ENCODE measurements at regions not wholly inside any gene's neighbourhood (a gene's known extent, or its start where the extent isn't known, plus 50 kb on each side); places are given as distances from the start of the nearest gene placed in this dataset.

DNA sequence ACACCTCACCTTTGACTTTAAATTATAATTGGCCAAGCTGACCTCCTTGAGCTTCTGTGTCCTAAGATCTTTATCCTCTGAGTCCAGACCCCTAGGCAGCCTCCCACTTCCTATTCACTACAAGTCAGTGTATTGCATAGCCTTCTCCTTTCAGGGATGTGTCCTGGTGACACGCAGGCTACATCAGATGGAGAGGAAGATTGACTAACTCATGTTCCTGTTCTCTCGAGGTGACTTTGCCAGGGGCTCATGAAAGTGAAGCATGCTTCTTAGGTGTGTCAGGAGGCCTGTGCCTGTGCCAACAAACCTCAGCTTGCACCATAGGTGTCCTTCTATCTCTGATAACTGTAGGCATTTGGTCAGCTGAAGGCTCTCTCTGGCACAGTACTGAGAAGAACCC, 195.7 kb upstream of the HS3ST1 start:
- no peak overlapping the region for H3K27ac Mint-ChIP-seq
- H3K9me3 Mint-ChIP-seq: no peaks in the 10 kb centered on the region
- H3K36me3 Mint-ChIP-seq (ENCODE audit: insufficient read depth): no peaks in the 10 kb centered on the region
- H3K27me3 Mint-ChIP-seq: peaks cover 0 to 4% of the 10 kb centered on the region in 2 donors
- no peak overlapping the region for H3K4me3 Mint-ChIP-seq
- DNase-seq (no peak), ATAC-seq (replicated peaks) (no peak)
- H3K4me1 Mint-ChIP-seq (ENCODE audit: low read depth in 2 of 2): no peaks in the 10 kb centered on the region

DNA sequence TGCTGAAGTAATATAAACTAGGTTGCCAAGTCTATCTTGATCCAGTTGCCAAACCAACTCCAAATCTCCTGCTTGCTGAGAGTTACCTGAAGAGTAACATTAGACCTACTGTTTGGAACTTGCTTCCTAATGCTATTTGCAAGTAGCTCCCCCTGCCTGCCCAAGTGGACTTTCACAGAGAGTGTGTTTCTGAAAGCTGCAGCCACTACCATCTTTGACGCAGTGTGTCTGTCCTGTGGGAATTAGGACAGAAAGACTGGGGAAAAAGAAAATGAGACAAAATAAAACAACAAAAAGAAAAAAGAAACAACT, 195.0 kb upstream of the HS3ST1 start:
- DNase-seq: no peak
- H3K4me1 Mint-ChIP-seq (ENCODE audit: low read depth in 2 of 2): no peaks in the 10 kb centered on the region
- H3K36me3 Mint-ChIP-seq (ENCODE audit: insufficient read depth): no peaks in the 10 kb centered on the region
- ATAC-seq (replicated peaks): no peak
- H3K4me3 Mint-ChIP-seq: no peak overlapping the region
- H3K27me3 Mint-ChIP-seq: no peaks in the 10 kb centered on the region
- no peak overlapping the region for H3K27ac Mint-ChIP-seq
- H3K9me3 Mint-ChIP-seq: no peaks in the 10 kb centered on the region

DNA sequence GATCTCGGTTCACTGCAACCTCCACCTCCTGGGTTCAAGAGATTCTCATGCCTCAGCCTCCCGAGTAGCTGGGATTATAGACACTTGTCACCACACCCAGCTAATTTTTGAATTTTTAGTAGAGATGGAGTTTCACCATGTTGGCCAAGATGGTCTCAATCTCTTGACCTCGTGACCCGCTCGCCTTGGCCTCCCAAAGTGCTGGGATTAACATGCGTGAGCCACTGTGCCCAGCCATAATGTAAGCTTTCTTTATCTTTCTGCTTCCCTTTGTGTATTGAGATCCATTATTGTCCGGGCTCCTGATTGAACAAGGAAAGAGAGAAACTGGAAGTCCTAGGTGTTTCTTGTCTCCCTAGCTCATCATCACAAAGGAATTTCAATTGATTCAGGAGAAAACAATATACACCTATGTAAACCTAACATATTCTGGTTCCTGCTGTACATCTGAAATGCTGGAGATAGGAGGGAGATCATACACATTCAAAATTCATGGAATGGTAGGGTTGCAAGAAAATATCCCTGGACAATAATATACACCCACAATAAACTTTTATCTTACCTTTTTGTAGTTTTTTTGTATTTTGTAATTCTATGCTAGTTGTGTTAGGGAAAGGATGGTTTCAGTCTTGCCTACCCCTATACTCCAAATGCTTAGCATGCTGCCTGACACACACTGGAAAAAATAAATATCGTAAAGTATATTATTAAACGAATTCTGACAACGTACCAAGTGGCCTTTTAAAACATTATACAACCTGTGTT, 194.4 kb upstream of the HS3ST1 start:
- Mint-ChIP-seq H3K4me3 (no peak overlapping the region), H3K27me3 (no peaks in the 10 kb centered on the region), H3K36me3 (ENCODE audit: insufficient read depth) (no peaks in the 10 kb centered on the region), H3K27ac (no peak overlapping the region), H3K4me1 (ENCODE audit: low read depth in 2 of 2) (no peaks in the 10 kb centered on the region), H3K9me3 (no peaks in the 10 kb centered on the region)
- no peak for DNase-seq
- no peak for ATAC-seq (replicated peaks)

DNA sequence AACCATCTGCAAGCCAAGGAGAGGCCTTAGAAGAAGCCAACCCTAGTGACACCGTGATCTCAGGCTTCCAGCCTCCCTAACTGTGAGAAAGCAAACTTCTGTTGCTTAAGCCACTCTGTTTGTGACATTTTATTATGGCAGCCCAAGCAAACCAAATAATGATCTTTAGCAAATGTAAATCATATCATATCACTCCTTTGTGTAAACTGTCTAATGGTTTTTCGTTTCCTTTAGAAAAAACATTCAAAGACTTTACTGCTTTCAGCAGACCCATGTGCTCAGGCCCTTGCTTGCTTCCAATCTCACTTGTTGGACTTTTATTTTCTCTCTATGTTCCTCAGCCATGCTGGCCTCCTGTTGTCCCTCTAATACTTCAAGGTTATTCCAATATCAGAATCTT, 192.2 kb upstream of the HS3ST1 start:
- H3K27ac Mint-ChIP-seq: no peak overlapping the region
- no peak for DNase-seq
- no peak overlapping the region for H3K4me3 Mint-ChIP-seq
- no peaks in the 10 kb centered on the region for H3K9me3 Mint-ChIP-seq
- H3K36me3 Mint-ChIP-seq (ENCODE audit: insufficient read depth): no peaks in the 10 kb centered on the region
- H3K4me1 Mint-ChIP-seq (ENCODE audit: low read depth in 2 of 2): no peaks in the 10 kb centered on the region
- no peak for ATAC-seq (replicated peaks)
- no peaks in the 10 kb centered on the region for H3K27me3 Mint-ChIP-seq

DNA sequence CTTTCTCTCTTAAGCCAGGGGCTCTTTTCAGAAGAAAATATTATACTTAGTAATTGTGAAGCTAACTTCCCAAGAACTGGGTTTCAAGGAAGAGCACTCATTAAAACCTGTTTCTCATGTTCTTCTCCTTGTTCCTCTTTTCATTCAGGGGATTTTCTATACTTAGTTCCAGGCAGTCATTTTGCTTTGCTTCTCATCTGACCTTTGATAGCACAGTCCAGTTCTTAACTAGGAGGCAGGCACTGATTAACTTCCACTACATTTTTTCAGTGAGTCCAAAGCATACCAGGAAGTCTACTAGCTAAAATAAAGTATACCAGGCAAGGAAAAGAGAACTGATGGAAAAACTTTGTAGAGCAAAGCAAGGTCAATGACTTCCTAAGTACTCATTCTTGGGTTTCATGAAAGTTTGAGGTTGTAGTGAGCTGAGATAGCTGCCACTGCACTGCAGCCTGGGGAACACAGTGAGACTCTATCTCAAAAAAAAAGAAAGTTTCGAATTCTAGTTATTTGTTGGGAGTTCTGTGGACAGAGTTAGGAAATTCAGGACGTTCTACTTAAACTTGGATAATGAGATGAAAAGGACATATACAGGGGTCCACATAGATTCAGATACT, 190.1 kb upstream of the HS3ST1 start:
- Mint-ChIP-seq H3K27ac (no peak overlapping the region), H3K9me3 (no peaks in the 10 kb centered on the region), H3K36me3 (ENCODE audit: insufficient read depth) (no peaks in the 10 kb centered on the region), H3K4me1 (ENCODE audit: low read depth in 2 of 2) (no peaks in the 10 kb centered on the region), H3K4me3 (no peak overlapping the region), H3K27me3 (no peaks in the 10 kb centered on the region)
- DNase-seq: no peak
- ATAC-seq (replicated peaks): no peak

DNA sequence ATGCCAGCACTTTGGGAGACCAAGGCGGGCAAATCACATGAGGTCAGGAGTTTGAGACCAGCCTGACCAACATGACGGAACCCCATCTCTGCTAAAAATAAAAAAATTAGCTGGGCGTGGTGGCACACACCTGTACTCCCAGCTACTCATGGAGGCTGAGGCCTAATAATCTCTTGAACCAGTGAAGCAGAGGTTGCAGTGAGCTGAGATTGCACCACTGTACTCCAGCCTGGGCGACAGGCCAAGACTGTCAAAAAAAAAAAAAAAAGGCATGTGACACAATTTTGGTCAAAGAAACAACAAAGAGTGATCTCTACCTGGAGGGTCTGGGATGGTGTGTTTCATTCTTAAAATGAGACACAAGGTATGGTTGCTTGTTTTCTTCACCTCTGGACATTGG, 188.2 kb upstream of the HS3ST1 start:
- DNase-seq (no peak), ATAC-seq (replicated peaks) (no peak)
- H3K4me1 Mint-ChIP-seq (ENCODE audit: low read depth in 2 of 2): no peaks in the 10 kb centered on the region
- H3K4me3 Mint-ChIP-seq: no peak overlapping the region
- no peaks in the 10 kb centered on the region for H3K36me3 Mint-ChIP-seq (ENCODE audit: insufficient read depth)
- H3K27me3 Mint-ChIP-seq: peaks cover 0 to 5% of the 10 kb centered on the region in 2 donors
- no peak overlapping the region for H3K27ac Mint-ChIP-seq
- H3K9me3 Mint-ChIP-seq: no peaks in the 10 kb centered on the region

DNA sequence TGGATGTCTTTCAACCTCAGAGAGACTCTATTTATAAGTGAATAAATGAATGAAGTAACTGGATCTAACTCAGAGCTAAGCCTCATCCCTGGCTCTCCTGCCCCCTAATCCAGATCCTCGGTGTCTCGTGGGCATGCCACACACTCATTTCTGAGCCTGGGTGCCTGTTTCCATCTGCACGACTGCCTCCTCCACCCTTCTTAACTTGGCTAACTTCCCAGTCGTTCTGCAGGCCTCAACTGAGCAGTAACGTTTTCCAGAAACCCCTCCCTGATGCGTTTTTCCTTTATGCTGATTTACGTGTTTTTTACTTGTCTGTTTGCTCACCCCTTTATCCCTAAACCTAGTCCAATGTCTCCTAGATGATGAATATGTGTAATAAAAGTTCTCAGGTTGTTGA, 186.9 kb upstream of the HS3ST1 start:
- Mint-ChIP-seq H3K27me3 (peaks cover 0 to 5% of the 10 kb centered on the region in 2 donors), H3K36me3 (ENCODE audit: insufficient read depth) (no peaks in the 10 kb centered on the region), H3K4me1 (ENCODE audit: low read depth in 2 of 2) (no peaks in the 10 kb centered on the region), H3K27ac (no peak overlapping the region), H3K9me3 (no peaks in the 10 kb centered on the region), H3K4me3 (no peak overlapping the region)
- ATAC-seq (replicated peaks): no peak
- DNase-seq: no peak

DNA sequence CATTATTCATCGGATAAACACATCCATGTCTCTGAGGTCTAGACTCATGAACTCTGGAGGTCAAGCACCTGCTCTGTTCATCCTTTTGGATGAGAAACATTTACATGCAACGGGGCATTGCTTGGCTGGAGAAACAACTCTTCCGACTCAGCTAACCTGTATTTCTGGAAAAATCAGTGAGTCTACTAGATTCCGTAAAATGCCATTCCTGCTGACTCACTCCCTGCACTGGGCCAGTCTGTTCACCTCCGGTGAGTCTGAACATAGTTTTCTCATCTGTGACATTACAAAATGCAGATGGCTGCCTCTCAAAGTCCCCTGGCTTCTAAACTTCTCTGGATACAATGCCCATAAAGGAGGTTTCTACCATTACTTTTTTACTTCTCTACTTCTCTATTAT, 185.7 kb upstream of the HS3ST1 start:
- no peaks in the 10 kb centered on the region for H3K4me1 Mint-ChIP-seq (ENCODE audit: low read depth in 2 of 2)
- no peak overlapping the region for H3K4me3 Mint-ChIP-seq
- peaks cover 0 to 5% of the 10 kb centered on the region in 2 donors for H3K27me3 Mint-ChIP-seq
- ATAC-seq (replicated peaks) (no peak), DNase-seq (no peak)
- H3K27ac Mint-ChIP-seq: no peak overlapping the region
- no peaks in the 10 kb centered on the region for H3K36me3 Mint-ChIP-seq (ENCODE audit: insufficient read depth)
- H3K9me3 Mint-ChIP-seq: no peaks in the 10 kb centered on the region

DNA sequence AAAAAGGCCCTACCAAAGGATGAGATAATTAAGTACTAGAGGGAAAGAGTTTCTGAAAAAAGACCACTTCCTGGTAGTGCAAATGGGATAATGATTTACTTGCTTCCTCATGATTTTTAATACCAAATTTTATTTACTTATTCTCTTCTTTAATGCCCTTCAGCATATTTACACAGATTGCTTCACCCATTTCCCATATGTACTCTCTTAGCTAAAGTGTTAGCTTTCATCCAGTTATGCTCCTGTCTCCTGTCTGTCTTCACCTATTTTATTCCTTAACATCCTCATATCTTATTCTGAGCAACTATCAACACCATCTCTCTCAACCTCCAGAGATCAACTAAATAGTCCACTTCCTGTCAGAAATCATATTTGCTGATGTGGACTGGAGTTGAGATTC, 183.2 kb upstream of the HS3ST1 start:
- DNase-seq: no peak
- Mint-ChIP-seq H3K9me3 (no peaks in the 10 kb centered on the region), H3K27ac (no peak overlapping the region), H3K4me3 (no peak overlapping the region), H3K27me3 (peaks cover 0 to 5% of the 10 kb centered on the region in 2 donors), H3K4me1 (ENCODE audit: low read depth in 2 of 2) (no peaks in the 10 kb centered on the region), H3K36me3 (ENCODE audit: insufficient read depth) (no peaks in the 10 kb centered on the region)
- no peak for ATAC-seq (replicated peaks)

DNA sequence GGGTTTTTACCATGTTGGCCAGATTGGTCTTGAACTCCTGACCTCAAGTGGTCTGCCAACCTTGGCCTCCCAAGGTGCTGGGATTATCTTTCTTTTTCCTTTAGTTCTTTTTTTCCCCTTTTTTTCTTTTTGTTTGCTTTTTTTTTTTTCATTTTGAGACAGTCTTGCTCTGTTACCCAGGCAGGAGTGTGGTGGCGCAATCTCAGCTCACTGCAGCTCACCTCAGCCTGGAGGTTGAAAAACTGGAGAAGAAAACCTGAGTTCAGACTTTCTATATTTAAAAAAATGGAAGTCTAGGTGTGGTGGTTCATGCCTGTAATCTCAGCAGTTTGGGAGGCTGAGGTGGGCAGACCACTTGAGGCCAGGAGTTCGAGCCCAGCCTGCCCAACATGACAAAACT, 181.1 kb upstream of the HS3ST1 start:
- ATAC-seq (replicated peaks) (no peak), DNase-seq (no peak)
- Mint-ChIP-seq H3K4me1 (ENCODE audit: low read depth in 2 of 2) (no peaks in the 10 kb centered on the region), H3K27me3 (peaks cover 0 to 5% of the 10 kb centered on the region in 2 donors), H3K4me3 (no peak overlapping the region), H3K36me3 (ENCODE audit: insufficient read depth) (no peaks in the 10 kb centered on the region), H3K9me3 (no peaks in the 10 kb centered on the region), H3K27ac (no peak overlapping the region)

DNA sequence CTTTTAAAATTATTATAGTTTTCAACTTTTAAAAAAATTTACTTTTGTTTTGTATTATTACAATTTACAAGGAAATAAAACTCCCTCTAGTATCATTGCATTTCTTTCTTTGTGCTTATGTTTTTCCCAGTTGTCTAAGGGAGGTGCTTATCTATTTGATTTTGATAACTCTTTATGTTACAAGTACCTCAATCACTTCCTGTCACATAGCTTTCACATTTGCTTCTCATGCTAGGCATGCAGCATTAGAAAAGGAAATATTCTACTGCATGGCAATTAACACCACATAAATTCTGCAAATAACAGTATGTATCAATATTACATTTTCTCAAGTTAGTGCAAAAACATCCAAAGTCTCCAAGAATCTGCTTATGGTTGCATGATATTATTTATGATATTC, 180.3 kb upstream of the HS3ST1 start:
- ATAC-seq (replicated peaks) (no peak), DNase-seq (no peak)
- Mint-ChIP-seq H3K9me3 (no peaks in the 10 kb centered on the region), H3K4me3 (no peak overlapping the region), H3K4me1 (ENCODE audit: low read depth in 2 of 2) (no peaks in the 10 kb centered on the region), H3K27me3 (peaks cover 0 to 5% of the 10 kb centered on the region in 2 donors), H3K36me3 (ENCODE audit: insufficient read depth) (no peaks in the 10 kb centered on the region), H3K27ac (no peak overlapping the region)

DNA sequence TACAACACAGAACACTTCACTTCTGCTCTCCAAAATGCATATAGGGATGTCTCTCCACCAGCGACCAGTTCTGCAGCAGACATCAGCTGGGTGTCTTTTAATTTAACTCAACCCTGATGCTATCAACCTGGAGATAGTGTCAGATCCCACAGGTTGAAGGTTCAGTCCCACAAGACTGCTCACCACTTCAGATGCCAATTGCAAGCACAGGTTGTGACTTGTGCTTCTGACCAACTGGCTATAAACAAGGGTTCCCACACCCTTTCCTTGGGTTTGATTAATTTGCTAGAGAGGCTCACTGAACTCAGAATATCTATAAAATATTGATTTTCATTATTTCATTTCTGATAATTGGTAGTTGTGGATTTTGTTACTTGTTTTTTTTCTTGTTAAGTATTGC, 177.4 kb upstream of the HS3ST1 start:
- Mint-ChIP-seq H3K4me3 (no peak overlapping the region), H3K4me1 (ENCODE audit: low read depth in 2 of 2) (no peaks in the 10 kb centered on the region), H3K27ac (peak overlapping the region in 1 of 2 donors; percentile 21), H3K36me3 (ENCODE audit: insufficient read depth) (no peaks in the 10 kb centered on the region), H3K9me3 (no peaks in the 10 kb centered on the region), H3K27me3 (peaks cover 0 to 8% of the 10 kb centered on the region in 2 donors)
- ATAC-seq (replicated peaks) (no peak), DNase-seq (no peak)

DNA sequence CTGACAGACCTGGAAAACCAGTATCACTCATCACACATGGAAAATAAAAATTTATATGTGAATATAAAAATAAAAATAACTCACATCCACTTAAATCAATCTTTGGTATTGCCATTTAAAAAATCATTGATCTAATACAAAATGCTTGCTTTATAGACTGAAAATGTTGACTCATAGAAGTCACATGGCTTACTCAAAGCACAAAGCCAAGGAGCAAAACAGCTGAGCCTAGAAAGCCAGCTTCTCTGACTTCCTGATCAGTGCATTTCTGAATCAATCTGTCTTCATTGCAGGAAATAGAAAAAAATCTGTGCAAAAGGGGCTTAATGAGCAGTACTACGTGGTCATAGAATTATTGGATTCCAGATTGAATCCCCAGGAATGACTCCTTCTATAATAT, 176.9 kb upstream of the HS3ST1 start:
- H3K27me3 Mint-ChIP-seq: peaks cover 0 to 8% of the 10 kb centered on the region in 2 donors
- no peaks in the 10 kb centered on the region for H3K36me3 Mint-ChIP-seq (ENCODE audit: insufficient read depth)
- no peaks in the 10 kb centered on the region for H3K4me1 Mint-ChIP-seq (ENCODE audit: low read depth in 2 of 2)
- DNase-seq (no peak), ATAC-seq (replicated peaks) (no peak)
- H3K27ac Mint-ChIP-seq: no peak overlapping the region
- H3K4me3 Mint-ChIP-seq: no peak overlapping the region
- no peaks in the 10 kb centered on the region for H3K9me3 Mint-ChIP-seq

DNA sequence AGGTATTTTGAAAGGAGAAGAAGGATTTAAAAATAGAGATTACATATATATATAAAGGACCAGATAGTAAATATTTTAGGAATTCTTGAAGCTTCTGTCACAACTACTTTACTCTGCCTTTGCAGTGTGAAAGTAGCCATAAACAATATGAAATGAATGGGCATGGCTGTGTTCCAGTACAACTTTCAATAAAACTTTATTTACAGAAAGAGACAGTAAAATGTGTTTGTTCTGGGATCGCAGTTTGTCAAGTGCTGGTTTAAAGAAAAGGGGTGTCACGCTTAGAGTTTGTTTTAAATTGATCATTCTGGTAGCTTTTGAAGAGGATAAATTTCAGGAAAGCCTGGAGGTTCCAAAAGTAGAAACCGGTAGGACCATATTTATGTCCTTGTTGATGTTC, 176.1 kb upstream of the HS3ST1 start:
- Mint-ChIP-seq H3K27me3 (peaks cover 0 to 8% of the 10 kb centered on the region in 2 donors), H3K4me1 (ENCODE audit: low read depth in 2 of 2) (no peaks in the 10 kb centered on the region), H3K27ac (no peak overlapping the region), H3K4me3 (no peak overlapping the region), H3K9me3 (no peaks in the 10 kb centered on the region), H3K36me3 (ENCODE audit: insufficient read depth) (no peaks in the 10 kb centered on the region)
- DNase-seq (no peak), ATAC-seq (replicated peaks) (no peak)
